ENCODE measurements at regions not wholly inside any gene's neighbourhood (a gene's known extent, or its start where the extent isn't known, plus 50 kb on each side); places are given as distances from the start of the nearest gene placed in this dataset.

- TF ChIP-seq RNF219 (CRISPR knock-in tag; IDR thresholded peaks at IDR 0.05) (no peak), ZNF140 (CRISPR knock-in tag; IDR thresholded peaks at IDR 0.05) (no peak), ZNF133 (CRISPR knock-in tag; IDR thresholded peaks at IDR 0.05) (no peak), CHD4 (IDR thresholded peaks at IDR 0.05; ENCODE audit: insufficient read depth, insufficient replicate concordance, low read depth, low read length, poor library complexity, severe bottlenecking) (no peak), RREB1 (CRISPR knock-in tag; IDR thresholded peaks at IDR 0.05) (no peak), NFYB (IDR thresholded peaks at IDR 0.05; ENCODE audit: extremely low read depth, insufficient read length) (no peak), POLR2A (conservative IDR thresholded peaks at IDR 0.05) (no peak)
Measured at GRCh38 chr4:183814461-183814860, 90.6 kb upstream of the STOX2 start (continued).
